Astrocyte (in vitro differentiated cells and primary cell): ENCODE measurements at regions not wholly inside any gene's neighbourhood (a gene's known extent, or its start where the extent isn't known, plus 50 kb on each side); places are given as distances from the start of the nearest gene placed in this dataset.
A peak's percentile ranks its signal among the peaks of the same experiment; 100 is the strongest.

Source experiments
- DNase-seq: peaks from one replicate; pipeline ENCODE4 v3.0.0-alpha.2; 2010; ENCODE audit warnings: low read depth
- FAIRE-seq: peaks from 2 replicates; lab custom pipeline; 2011; peaks lifted over from hg19 to GRCh38; lab: Jason Lieb, UNC
- H2AFZ ChIP-seq: 2 replicates; pipeline ENCODE4 v1.6.0; 2012; ENCODE audit warnings: low read depth, low read length, inconsistent platforms
- H3K27ac ChIP-seq: 2 replicates; pipeline ENCODE4 v1.5.1; 2011; ENCODE audit warnings: low read depth, low read length, inconsistent platforms
- H3K27me3 ChIP-seq: 2 replicates; pipeline ENCODE4 v1.6.0; 2011; ENCODE audit warnings: low read length, inconsistent platforms; ENCODE audit not compliant: insufficient read depth
- H3K36me3 ChIP-seq: 2 replicates; pipeline ENCODE4 v1.5.1; 2011; ENCODE audit warnings: low read length, inconsistent platforms; ENCODE audit not compliant: insufficient read depth
- H3K4me1 ChIP-seq: 2 replicates; pipeline ENCODE4 v1.5.1; 2011; ENCODE audit warnings: low read length, inconsistent platforms; ENCODE audit not compliant: insufficient read depth
- H3K4me2 ChIP-seq: 2 replicates; pipeline ENCODE4 v1.6.0; 2012; ENCODE audit warnings: low read length, inconsistent platforms
- H3K4me3 ChIP-seq: 2 replicates; pipeline ENCODE4 v1.5.1; 2011; ENCODE audit warnings: low read depth, mild to moderate bottlenecking, low read length, inconsistent platforms; ENCODE audit not compliant: insufficient read depth
- H3K79me2 ChIP-seq: 2 replicates; pipeline ENCODE4 v1.6.0; 2012; ENCODE audit warnings: mild to moderate bottlenecking, low read length, inconsistent platforms; ENCODE audit not compliant: insufficient read depth
- H3K9ac ChIP-seq: 2 replicates; pipeline ENCODE4 v1.6.0; 2012; ENCODE audit warnings: mild to moderate bottlenecking, low read length, inconsistent platforms
- H3K9me3 ChIP-seq: 2 replicates; pipeline ENCODE4 v1.5.1; 2012; ENCODE audit warnings: low read depth, mild to moderate bottlenecking, low read length, inconsistent platforms; ENCODE audit not compliant: insufficient read depth
- H4K20me1 ChIP-seq: 2 replicates; pipeline ENCODE4 v1.6.0; 2012; ENCODE audit warnings: low read length, inconsistent platforms; ENCODE audit not compliant: insufficient read depth
- H3K27ac Mint-ChIP-seq: one replicate; pipeline ENCODE4 v1.8.0; 2021; ENCODE audit warnings: mild to moderate bottlenecking, mixed read lengths; ENCODE audit not compliant: unreplicated experiment
- H3K27me3 Mint-ChIP-seq: one replicate; pipeline ENCODE4 v1.8.0; 2021; ENCODE audit warnings: low read depth, mixed read lengths; ENCODE audit not compliant: unreplicated experiment
- H3K36me3 Mint-ChIP-seq: one replicate; pipeline ENCODE4 v1.8.0; 2021; ENCODE audit warnings: low read depth, mixed read lengths; ENCODE audit not compliant: unreplicated experiment
- H3K4me1 Mint-ChIP-seq: one replicate; pipeline ENCODE4 v1.8.0; 2021; ENCODE audit warnings: low read depth, mixed read lengths; ENCODE audit not compliant: unreplicated experiment
- H3K4me3 Mint-ChIP-seq: one replicate; pipeline ENCODE4 v1.8.0; 2021; ENCODE audit warnings: mild to moderate bottlenecking, moderate library complexity, mixed read lengths; ENCODE audit not compliant: unreplicated experiment
- H3K9me3 Mint-ChIP-seq: one replicate; pipeline ENCODE4 v1.8.0; 2021; ENCODE audit warnings: mild to moderate bottlenecking, mixed read lengths; ENCODE audit not compliant: unreplicated experiment
- EZH2 ChIP-seq: IDR thresholded peaks from 2 replicates; pipeline ENCODE4 v1.6.1; 2012; ENCODE audit warnings: mild to moderate bottlenecking, low read length, inconsistent platforms; ENCODE audit not compliant: insufficient read depth
- TF ChIP-seq, protein P1 (sequence below): IDR thresholded peaks from 2 replicates; pipeline ENCODE4 v1.5.1; 2011; ENCODE audit warnings: low read depth, mild to moderate bottlenecking, inconsistent platforms, low read length, moderate library complexity; ENCODE audit not compliant: insufficient read depth

DNA sequence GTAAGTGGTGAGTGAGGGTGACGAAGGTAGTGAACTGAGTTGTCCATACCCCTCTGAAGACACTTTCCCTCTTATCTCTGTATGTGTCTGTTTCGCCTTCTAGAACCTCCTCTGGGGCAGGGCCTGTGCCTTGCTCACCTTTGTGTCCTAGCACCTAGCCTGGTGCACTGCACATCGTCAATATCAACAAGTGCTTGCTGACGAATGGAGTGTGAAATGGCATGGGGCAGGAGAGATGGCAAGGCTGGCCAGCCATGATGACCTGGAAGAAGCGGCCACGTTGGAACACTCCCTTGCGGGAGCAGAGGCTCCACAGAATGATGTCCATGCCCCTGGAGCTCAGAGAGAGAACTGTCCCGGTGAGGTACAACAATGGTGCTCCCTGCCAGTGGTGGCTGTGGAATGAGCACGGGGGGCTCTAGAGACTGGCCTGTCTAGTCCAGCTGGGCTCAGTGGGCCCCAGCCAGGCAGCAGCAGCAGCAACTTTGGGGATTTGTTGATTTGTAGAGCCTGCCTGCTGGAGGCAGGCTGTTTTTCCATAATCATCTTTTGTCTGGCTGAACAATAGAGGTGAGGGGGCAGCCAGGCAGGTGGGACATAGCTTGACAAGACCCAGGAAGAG lies 112.2 kb upstream of the PJA1 start:
- Mint-ChIP-seq H3K4me1 (peaks cover 4% of the 10 kb centered on the region), H3K27ac (no peak overlapping the region), H3K27me3 (peaks cover 46% of the 10 kb centered on the region), H3K36me3 (no peaks in the 10 kb centered on the region), H3K9me3 (peaks cover 2% of the 10 kb centered on the region), H3K4me3 (no peak overlapping the region)
- DNase-seq (no peak), FAIRE-seq (no peak)
- no peak overlapping the region for H3K4me2 ChIP-seq
- no peaks in the 10 kb centered on the region for H3K79me2 ChIP-seq
- no peak overlapping the region for H3K4me3 ChIP-seq
- no peaks in the 10 kb centered on the region for H3K36me3 ChIP-seq
- no peaks in the 10 kb centered on the region for H3K9me3 ChIP-seq
- H3K27ac ChIP-seq, result no peak overlapping the region
- H2AFZ ChIP-seq, result no peak overlapping the region
- no peak overlapping the region for H3K9ac ChIP-seq
- TF ChIP-seq, protein P1, sequence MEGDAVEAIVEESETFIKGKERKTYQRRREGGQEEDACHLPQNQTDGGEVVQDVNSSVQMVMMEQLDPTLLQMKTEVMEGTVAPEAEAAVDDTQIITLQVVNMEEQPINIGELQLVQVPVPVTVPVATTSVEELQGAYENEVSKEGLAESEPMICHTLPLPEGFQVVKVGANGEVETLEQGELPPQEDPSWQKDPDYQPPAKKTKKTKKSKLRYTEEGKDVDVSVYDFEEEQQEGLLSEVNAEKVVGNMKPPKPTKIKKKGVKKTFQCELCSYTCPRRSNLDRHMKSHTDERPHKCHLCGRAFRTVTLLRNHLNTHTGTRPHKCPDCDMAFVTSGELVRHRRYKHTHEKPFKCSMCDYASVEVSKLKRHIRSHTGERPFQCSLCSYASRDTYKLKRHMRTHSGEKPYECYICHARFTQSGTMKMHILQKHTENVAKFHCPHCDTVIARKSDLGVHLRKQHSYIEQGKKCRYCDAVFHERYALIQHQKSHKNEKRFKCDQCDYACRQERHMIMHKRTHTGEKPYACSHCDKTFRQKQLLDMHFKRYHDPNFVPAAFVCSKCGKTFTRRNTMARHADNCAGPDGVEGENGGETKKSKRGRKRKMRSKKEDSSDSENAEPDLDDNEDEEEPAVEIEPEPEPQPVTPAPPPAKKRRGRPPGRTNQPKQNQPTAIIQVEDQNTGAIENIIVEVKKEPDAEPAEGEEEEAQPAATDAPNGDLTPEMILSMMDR, result no peak
- no peak for TF ChIP-seq EZH2
- H3K27me3 ChIP-seq, result no peaks in the 10 kb centered on the region
- H4K20me1 ChIP-seq, result no peaks in the 10 kb centered on the region
- H3K4me1 ChIP-seq, result no peaks in the 10 kb centered on the region

DNA sequence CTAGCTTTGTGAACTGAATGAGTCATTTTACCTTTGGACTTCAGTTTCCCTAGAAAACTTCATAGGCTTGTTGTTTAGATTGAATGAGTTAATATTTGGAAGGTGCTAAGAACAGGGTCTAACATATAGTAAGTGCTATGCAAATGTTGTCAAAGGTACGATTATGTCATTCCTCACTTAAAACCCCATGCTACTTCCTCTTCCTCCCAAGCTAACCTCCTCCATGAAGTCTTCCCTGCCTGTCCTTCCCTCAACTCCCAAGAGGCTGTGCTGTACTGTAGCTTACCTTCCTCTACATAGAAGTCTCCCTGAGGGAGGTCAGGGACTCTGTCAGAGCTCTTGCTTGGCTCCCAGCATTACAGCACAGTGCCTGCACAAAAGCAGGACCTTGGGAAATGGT lies 103.4 kb upstream of the PJA1 start:
- no peaks in the 10 kb centered on the region for H4K20me1 ChIP-seq
- TF ChIP-seq, protein P1, result no peak
- no peak for TF ChIP-seq EZH2
- H3K4me1 Mint-ChIP-seq, result no peaks in the 10 kb centered on the region
- H3K27ac ChIP-seq, result no peak overlapping the region
- H3K9ac ChIP-seq, result no peak overlapping the region
- no peaks in the 10 kb centered on the region for H3K79me2 ChIP-seq
- DNase-seq, result no peak
- H3K27me3 ChIP-seq, result no peaks in the 10 kb centered on the region
- no peak overlapping the region for H3K4me2 ChIP-seq
- no peak overlapping the region for H3K4me3 ChIP-seq
- no peak overlapping the region for H3K4me3 Mint-ChIP-seq
- peak; percentile 93 for FAIRE-seq
- no peak overlapping the region for H3K27ac Mint-ChIP-seq
- H3K9me3 ChIP-seq, result no peaks in the 10 kb centered on the region
- H3K27me3 Mint-ChIP-seq, result peaks cover 20% of the 10 kb centered on the region
- H3K9me3 Mint-ChIP-seq, result no peaks in the 10 kb centered on the region
- H3K36me3 Mint-ChIP-seq, result no peaks in the 10 kb centered on the region
- no peaks in the 10 kb centered on the region for H3K4me1 ChIP-seq
- no peaks in the 10 kb centered on the region for H3K36me3 ChIP-seq
- H2AFZ ChIP-seq, result no peak overlapping the region

DNA sequence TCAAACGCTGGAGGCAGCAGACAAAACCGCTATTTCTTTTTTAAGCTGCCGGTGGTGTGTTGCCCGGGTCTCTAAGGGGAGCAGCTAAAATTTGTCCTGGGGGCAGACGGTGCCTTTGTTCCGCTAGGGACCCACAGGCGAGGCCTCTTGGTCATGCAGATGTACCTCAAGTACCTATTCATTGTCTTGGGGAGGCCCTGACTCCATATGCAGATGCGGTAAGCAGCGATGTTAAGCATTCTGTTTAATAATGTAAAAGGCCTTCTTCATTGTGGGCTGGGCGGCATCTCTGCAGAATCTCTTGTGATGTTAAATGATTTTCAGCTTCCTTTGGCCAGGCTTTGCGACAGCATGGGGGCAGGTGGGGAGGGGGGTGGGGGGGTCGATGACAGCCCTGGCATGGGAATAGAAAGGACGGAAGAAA lies 98.9 kb upstream of the PJA1 start:
- H3K36me3 Mint-ChIP-seq, result no peaks in the 10 kb centered on the region

More for the DNA sequence above, 98.9 kb upstream of the PJA1 start:
- no peak overlapping the region for H3K27ac ChIP-seq
- H3K27me3 ChIP-seq, result no peaks in the 10 kb centered on the region
- H3K9ac ChIP-seq, result no peak overlapping the region
- H3K9me3 ChIP-seq, result no peaks in the 10 kb centered on the region
- no peak overlapping the region for H3K4me2 ChIP-seq
- H4K20me1 ChIP-seq, result no peaks in the 10 kb centered on the region
- H3K36me3 ChIP-seq, result no peaks in the 10 kb centered on the region
- no peaks in the 10 kb centered on the region for H3K79me2 ChIP-seq
- FAIRE-seq, result no peak
- H3K4me3 Mint-ChIP-seq, result no peak overlapping the region
- peaks cover 5% of the 10 kb centered on the region for H3K9me3 Mint-ChIP-seq
- H3K4me1 Mint-ChIP-seq, result peaks cover 5% of the 10 kb centered on the region
- no peak overlapping the region for H2AFZ ChIP-seq
- peaks cover 51% of the 10 kb centered on the region for H3K27me3 Mint-ChIP-seq
- no peak for DNase-seq
- H3K4me1 ChIP-seq, result no peaks in the 10 kb centered on the region
- no peak for TF ChIP-seq EZH2
- TF ChIP-seq, protein P1, result no peak
- no peak overlapping the region for H3K4me3 ChIP-seq
- H3K27ac Mint-ChIP-seq, result no peak overlapping the region
